Stimulated activated CD4-positive, alpha-beta T cell treated with anti-CD3 and anti-CD28 coated beads, Interleukin-4, amount 100 ng/mL, for 48 hours (primary cell): ENCODE measurements at regions not wholly inside any gene's neighbourhood (a gene's known extent, or its start where the extent isn't known, plus 50 kb on each side); places are given as distances from the start of the nearest gene placed in this dataset.

Experiments used
- DNase-seq, 2 donors: peaks; one replicate each; pipeline ENCODE4 v3.0.0-alpha.2; 2020; ENCODE audit warnings: low read depth in 2 of 2

GRCh38 chr11:80525663-80526405 lies 1085.0 kb upstream of the TENM4 start:
- DNase-seq, result no peak

GRCh38 chr11:80524349-80524748 lies 1083.5 kb upstream of the TENM4 start:
- DNase-seq, result no peak

- DNase-seq, result no peak
Measured at GRCh38 chr11:80523057-80523456, 1082.2 kb upstream of the TENM4 start.

- DNase-seq, result no peak
Measured at GRCh38 chr11:80521592-80521991, 1080.8 kb upstream of the TENM4 start.

GRCh38 chr11:80520507-80520887 lies 1079.7 kb upstream of the TENM4 start:
- DNase-seq, result no peak

GRCh38 chr11:80519596-80520506 lies 1079.0 kb upstream of the TENM4 start:
- no peak for DNase-seq

- no peak for DNase-seq
Measured at GRCh38 chr11:80517701-80518100, 1076.9 kb upstream of the TENM4 start.

GRCh38 chr11:80515097-80515496 lies 1074.3 kb upstream of the TENM4 start:
- DNase-seq, result no peak

GRCh38 chr11:80512491-80512890 lies 1071.7 kb upstream of the TENM4 start:
- no peak for DNase-seq

- DNase-seq, result no peak
Measured at GRCh38 chr11:80505771-80506170, 1064.9 kb upstream of the TENM4 start.

- DNase-seq, result no peak
Measured at GRCh38 chr11:80503990-80504389, 1063.2 kb upstream of the TENM4 start.

GRCh38 chr11:80502511-80502910 lies 1061.7 kb upstream of the TENM4 start:
- no peak for DNase-seq

- DNase-seq, result no peak
Measured at GRCh38 chr11:80495116-80495515, 1054.3 kb upstream of the TENM4 start.

- DNase-seq, result no peak
Measured at GRCh38 chr11:80487952-80488351, 1047.1 kb upstream of the TENM4 start.

- DNase-seq, result no peak
Measured at GRCh38 chr11:80486678-80487077, 1045.8 kb upstream of the TENM4 start.

- DNase-seq, result no peak
Measured at GRCh38 chr11:80477178-80477577, 1036.3 kb upstream of the TENM4 start.

- DNase-seq, result no peak
Measured at GRCh38 chr11:80473562-80473961, 1032.7 kb upstream of the TENM4 start.

GRCh38 chr11:80469871-80470270 lies 1029.0 kb upstream of the TENM4 start:
- DNase-seq, result no peak

- no peak for DNase-seq
Measured at GRCh38 chr11:80466570-80466969, 1025.7 kb upstream of the TENM4 start.

- no peak for DNase-seq
Measured at GRCh38 chr11:80462211-80462610, 1021.4 kb upstream of the TENM4 start.

GRCh38 chr11:80458376-80458775 lies 1017.5 kb upstream of the TENM4 start:
- no peak for DNase-seq

GRCh38 chr11:80457823-80458222 lies 1017.0 kb upstream of the TENM4 start:
- DNase-seq, result no peak

GRCh38 chr11:80455818-80456217 lies 1015.0 kb upstream of the TENM4 start:
- no peak for DNase-seq
